Astrocyte (in vitro differentiated cells and primary cell): ENCODE measurements at regions not wholly inside any gene's neighbourhood (a gene's known extent, or its start where the extent isn't known, plus 50 kb on each side); places are given as distances from the start of the nearest gene placed in this dataset.
"Not testable (repeated sequence)": the region's sequence is repeated elsewhere in the genome, so short reads cannot be mapped to it uniquely, and the experiment has no call there.

Experiments used
- DNase-seq: peaks from one replicate; pipeline ENCODE4 v3.0.0-alpha.2; 2010; ENCODE audit warnings: low read depth
- FAIRE-seq: peaks from 2 replicates; lab custom pipeline; 2011; peaks lifted over from hg19 to GRCh38; lab: Jason Lieb, UNC
- H2AFZ ChIP-seq: 2 replicates; pipeline ENCODE4 v1.6.0; 2012; ENCODE audit warnings: low read depth, low read length, inconsistent platforms
- H3K27ac ChIP-seq: 2 replicates; pipeline ENCODE4 v1.5.1; 2011; ENCODE audit warnings: low read depth, low read length, inconsistent platforms
- H3K27me3 ChIP-seq: 2 replicates; pipeline ENCODE4 v1.6.0; 2011; ENCODE audit warnings: low read length, inconsistent platforms; ENCODE audit not compliant: insufficient read depth
- H3K36me3 ChIP-seq: 2 replicates; pipeline ENCODE4 v1.5.1; 2011; ENCODE audit warnings: low read length, inconsistent platforms; ENCODE audit not compliant: insufficient read depth
- H3K4me1 ChIP-seq: 2 replicates; pipeline ENCODE4 v1.5.1; 2011; ENCODE audit warnings: low read length, inconsistent platforms; ENCODE audit not compliant: insufficient read depth
- H3K4me2 ChIP-seq: 2 replicates; pipeline ENCODE4 v1.6.0; 2012; ENCODE audit warnings: low read length, inconsistent platforms
- H3K4me3 ChIP-seq: 2 replicates; pipeline ENCODE4 v1.5.1; 2011; ENCODE audit warnings: low read depth, mild to moderate bottlenecking, low read length, inconsistent platforms; ENCODE audit not compliant: insufficient read depth
- H3K79me2 ChIP-seq: 2 replicates; pipeline ENCODE4 v1.6.0; 2012; ENCODE audit warnings: mild to moderate bottlenecking, low read length, inconsistent platforms; ENCODE audit not compliant: insufficient read depth
- H3K9ac ChIP-seq: 2 replicates; pipeline ENCODE4 v1.6.0; 2012; ENCODE audit warnings: mild to moderate bottlenecking, low read length, inconsistent platforms
- H3K9me3 ChIP-seq: 2 replicates; pipeline ENCODE4 v1.5.1; 2012; ENCODE audit warnings: low read depth, mild to moderate bottlenecking, low read length, inconsistent platforms; ENCODE audit not compliant: insufficient read depth
- H4K20me1 ChIP-seq: 2 replicates; pipeline ENCODE4 v1.6.0; 2012; ENCODE audit warnings: low read length, inconsistent platforms; ENCODE audit not compliant: insufficient read depth
- H3K27ac Mint-ChIP-seq: one replicate; pipeline ENCODE4 v1.8.0; 2021; ENCODE audit warnings: mild to moderate bottlenecking, mixed read lengths; ENCODE audit not compliant: unreplicated experiment
- H3K27me3 Mint-ChIP-seq: one replicate; pipeline ENCODE4 v1.8.0; 2021; ENCODE audit warnings: low read depth, mixed read lengths; ENCODE audit not compliant: unreplicated experiment
- H3K36me3 Mint-ChIP-seq: one replicate; pipeline ENCODE4 v1.8.0; 2021; ENCODE audit warnings: low read depth, mixed read lengths; ENCODE audit not compliant: unreplicated experiment
- H3K4me1 Mint-ChIP-seq: one replicate; pipeline ENCODE4 v1.8.0; 2021; ENCODE audit warnings: low read depth, mixed read lengths; ENCODE audit not compliant: unreplicated experiment
- H3K4me3 Mint-ChIP-seq: one replicate; pipeline ENCODE4 v1.8.0; 2021; ENCODE audit warnings: mild to moderate bottlenecking, moderate library complexity, mixed read lengths; ENCODE audit not compliant: unreplicated experiment
- H3K9me3 Mint-ChIP-seq: one replicate; pipeline ENCODE4 v1.8.0; 2021; ENCODE audit warnings: mild to moderate bottlenecking, mixed read lengths; ENCODE audit not compliant: unreplicated experiment
- CTCF ChIP-seq: IDR thresholded peaks from 2 replicates; pipeline ENCODE4 v1.5.1; 2011; ENCODE audit warnings: low read depth, mild to moderate bottlenecking, inconsistent platforms, low read length, moderate library complexity; ENCODE audit not compliant: insufficient read depth
- EZH2 ChIP-seq: IDR thresholded peaks from 2 replicates; pipeline ENCODE4 v1.6.1; 2012; ENCODE audit warnings: mild to moderate bottlenecking, low read length, inconsistent platforms; ENCODE audit not compliant: insufficient read depth

- peak overlapping the region; percentile 41 for H3K27ac Mint-ChIP-seq
- no peak overlapping the region for H3K9ac ChIP-seq
- no peak for FAIRE-seq
Measured at GRCh38 chr15:83379579-83379959, 67.6 kb upstream of the SH3GL3 start.

GRCh38 chr15:83380059-83380458 lies 67.1 kb upstream of the SH3GL3 start:
- H3K79me2 ChIP-seq: no peaks in the 10 kb centered on the region
- Mint-ChIP-seq H3K27ac (no peak overlapping the region), H3K4me3 (no peak overlapping the region), H3K27me3 (peaks cover 15% of the 10 kb centered on the region), H3K36me3 (no peaks in the 10 kb centered on the region), H3K4me1 (peaks cover 7% of the 10 kb centered on the region), H3K9me3 (peaks cover 2% of the 10 kb centered on the region)
- no peak overlapping the region for H3K4me3 ChIP-seq
- FAIRE-seq: no peak
- H3K27ac ChIP-seq: no peak overlapping the region
- peak overlapping the region; percentile 75 for H3K4me2 ChIP-seq
- no peak overlapping the region for H3K9ac ChIP-seq
- DNase-seq: peak; percentile 41
- H3K36me3 ChIP-seq: no peaks in the 10 kb centered on the region
- peaks cover 19% of the 10 kb centered on the region for H3K4me1 ChIP-seq
- TF ChIP-seq EZH2 (no peak), CTCF (no peak)
- H3K27me3 ChIP-seq: peaks cover 8% of the 10 kb centered on the region
- H2AFZ ChIP-seq: peak overlapping the region; percentile 52
- no peaks in the 10 kb centered on the region for H4K20me1 ChIP-seq
- no peaks in the 10 kb centered on the region for H3K9me3 ChIP-seq

More at GRCh38 chr15:83379579-83379959, 67.6 kb upstream of the SH3GL3 start:
- Mint-ChIP-seq H3K4me3 (no peak overlapping the region), H3K27me3 (peaks cover 16% of the 10 kb centered on the region), H3K36me3 (no peaks in the 10 kb centered on the region), H3K9me3 (peaks cover 2% of the 10 kb centered on the region), H3K4me1 (peaks cover 7% of the 10 kb centered on the region)
- TF ChIP-seq EZH2 (no peak), CTCF (no peak)
- Histone ChIP-seq H3K4me3 (no peak overlapping the region), H2AFZ (peak overlapping the region; percentile 52), H3K4me1 (peaks cover 19% of the 10 kb centered on the region), H3K27ac (no peak overlapping the region), H3K9me3 (no peaks in the 10 kb centered on the region), H3K4me2 (peak overlapping the region; percentile 75), H3K36me3 (no peaks in the 10 kb centered on the region), H4K20me1 (no peaks in the 10 kb centered on the region), H3K27me3 (peaks cover 8% of the 10 kb centered on the region), H3K79me2 (no peaks in the 10 kb centered on the region)
- DNase-seq: no peak

DNA sequence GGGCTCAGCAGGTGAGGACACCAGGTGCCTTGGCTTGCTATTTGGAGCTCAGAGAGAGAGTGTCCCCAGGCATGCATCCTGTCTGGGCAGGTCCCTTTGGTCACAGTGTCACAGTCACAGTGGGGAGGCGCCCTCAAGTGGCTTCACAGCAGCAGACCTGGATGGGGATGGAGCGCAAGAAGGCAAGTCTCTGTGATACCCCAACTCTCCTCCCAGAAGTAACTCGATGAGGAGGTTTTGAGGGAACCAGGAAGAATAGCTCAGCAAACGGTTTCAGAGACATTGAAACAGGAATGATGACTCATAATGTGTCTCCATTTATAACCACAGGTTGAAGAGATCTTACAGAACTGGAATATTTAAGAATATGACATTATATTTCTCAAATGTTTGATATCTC lies 66.5 kb upstream of the SH3GL3 start:
- Histone ChIP-seq H3K36me3 (no peaks in the 10 kb centered on the region), H3K4me3 (no peak overlapping the region), H4K20me1 (no peaks in the 10 kb centered on the region), H3K27ac (no peak overlapping the region), H3K79me2 (no peaks in the 10 kb centered on the region), H3K27me3 (peaks cover 8% of the 10 kb centered on the region), H3K9ac (no peak overlapping the region), H3K4me1 (peaks cover 19% of the 10 kb centered on the region), H2AFZ (no peak overlapping the region), H3K4me2 (peak overlapping the region; percentile 17), H3K9me3 (no peaks in the 10 kb centered on the region)
- peaks cover 15% of the 10 kb centered on the region for H3K27me3 Mint-ChIP-seq
- TF ChIP-seq EZH2 (no peak), CTCF (no peak)
- H3K4me3 Mint-ChIP-seq: no peak overlapping the region
- H3K27ac Mint-ChIP-seq: no peak overlapping the region
- DNase-seq (peak; percentile 49), FAIRE-seq (no peak)
- peaks cover 7% of the 10 kb centered on the region for H3K4me1 Mint-ChIP-seq
- H3K9me3 Mint-ChIP-seq: peaks cover 2% of the 10 kb centered on the region
- H3K36me3 Mint-ChIP-seq: no peaks in the 10 kb centered on the region

DNA sequence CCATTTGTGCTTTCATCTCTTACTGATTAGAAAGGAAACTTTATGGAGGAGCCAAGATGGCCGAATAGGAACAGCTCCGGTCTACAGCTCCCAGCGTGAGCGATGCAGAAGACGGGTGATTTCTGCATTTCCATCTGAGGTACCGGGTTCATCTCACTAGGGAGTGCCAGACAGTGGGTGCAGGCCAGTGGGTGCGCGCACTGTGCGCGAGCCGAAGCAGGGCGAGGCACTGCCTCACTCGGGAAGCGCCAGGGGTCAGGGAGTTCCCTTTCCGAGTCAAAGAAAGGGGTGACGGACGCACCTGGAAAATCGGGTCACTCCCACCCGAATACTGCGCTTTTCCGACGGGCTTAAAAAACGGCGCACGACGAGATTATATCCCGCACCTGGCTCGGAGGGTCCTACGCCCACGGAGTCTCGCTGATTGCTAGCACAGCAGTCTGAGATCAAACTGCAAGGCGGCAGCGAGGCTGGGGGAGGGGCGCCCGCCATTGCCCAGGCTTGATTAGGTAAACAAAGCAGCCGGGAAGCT lies 63.5 kb upstream of the SH3GL3 start:
- H3K27me3 Mint-ChIP-seq, H3K79me2 ChIP-seq, H3K9me3 ChIP-seq, H3K4me3 Mint-ChIP-seq, H3K27ac ChIP-seq, H4K20me1 ChIP-seq, H3K9me3 Mint-ChIP-seq, H2AFZ ChIP-seq, H3K4me2 ChIP-seq, H3K27me3 ChIP-seq, H3K4me1 Mint-ChIP-seq, H3K36me3 Mint-ChIP-seq, H3K27ac Mint-ChIP-seq, H3K9ac ChIP-seq, H3K36me3 ChIP-seq, DNase-seq, FAIRE-seq, H3K4me3 ChIP-seq: not testable (repeated sequence)
- peaks cover 19% of the 10 kb centered on the region for H3K4me1 ChIP-seq
